GM18507 (cell line): ENCODE measurements at regions not wholly inside any gene's neighbourhood (a gene's known extent, or its start where the extent isn't known, plus 50 kb on each side); places are given as distances from the start of the nearest gene placed in this dataset.

ENCODE experiments used
- DNase-seq: peaks from one replicate; pipeline ENCODE4 v3.0.0; 2011; ENCODE audit warnings: low read depth; ENCODE audit not compliant: insufficient read length; ENCODE audit errors: extremely low spot score
- FAIRE-seq: peaks from 2 replicates; lab custom pipeline; 2011; peaks lifted over from hg19 to GRCh38; lab: Jason Lieb, UNC

DNA sequence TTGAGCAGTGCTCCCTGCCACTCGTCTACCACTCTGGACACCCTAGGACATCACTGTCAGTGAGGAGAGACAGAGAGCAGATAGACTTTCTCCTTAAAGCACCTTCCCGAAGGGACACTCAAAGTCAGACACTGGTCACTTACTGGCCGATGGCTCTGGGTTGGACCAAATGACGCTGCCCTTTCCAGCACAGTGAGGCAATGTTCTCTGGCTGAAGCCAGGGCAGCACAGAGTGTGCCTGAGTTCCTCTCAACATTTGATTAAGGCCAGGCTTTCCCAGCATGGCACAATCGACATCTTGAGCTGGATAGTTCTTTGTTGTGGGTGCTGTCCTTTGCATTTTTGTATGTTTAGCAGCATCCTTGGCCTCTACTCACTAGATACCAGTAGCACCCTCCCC lies 206.2 kb downstream of the CSNK2A3 start:
- no peak for FAIRE-seq

DNA sequence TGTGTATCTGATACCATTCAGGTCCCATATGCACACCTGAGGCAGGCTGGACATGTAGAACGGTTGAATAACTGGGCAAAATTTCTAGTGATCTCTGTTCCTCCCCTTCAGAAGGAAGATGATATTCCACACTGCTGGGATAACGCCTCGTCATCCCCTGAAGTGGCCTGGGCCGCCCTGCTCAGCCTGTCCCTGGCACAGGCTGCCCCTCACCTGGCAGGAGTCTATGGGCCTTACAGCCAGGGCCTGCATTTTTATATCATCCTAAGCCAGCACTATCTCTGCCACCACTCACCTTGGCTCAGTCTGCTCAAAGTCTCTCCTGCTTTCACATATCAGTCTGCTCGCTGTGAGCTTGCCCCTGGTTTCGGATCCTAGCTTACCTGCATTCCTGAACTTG lies 209.2 kb downstream of the CSNK2A3 start:
- DNase-seq (no peak), FAIRE-seq (no peak)

More for the DNA sequence above, 206.2 kb downstream of the CSNK2A3 start:
- DNase-seq = no peak

DNA sequence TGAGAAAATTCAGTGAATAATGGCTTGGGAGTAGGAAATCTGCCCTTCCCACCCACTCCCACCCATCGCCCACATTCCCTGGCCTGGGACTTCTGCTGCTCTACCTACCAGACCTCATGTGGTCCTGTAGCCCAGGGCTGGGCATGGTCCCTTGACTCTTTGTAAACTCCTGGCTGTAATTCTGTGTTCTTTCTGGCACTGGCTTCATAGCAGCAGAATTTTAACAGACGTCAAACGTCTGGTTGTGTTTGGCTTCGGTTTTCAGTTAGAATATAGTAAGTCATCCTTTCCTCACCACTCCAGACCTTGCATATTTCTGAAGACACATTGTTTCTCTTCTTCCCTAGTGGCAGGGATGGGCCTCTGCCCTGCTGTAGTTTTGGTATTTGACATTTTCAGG lies 210.6 kb downstream of the CSNK2A3 start:
- no peak for DNase-seq
- no peak for FAIRE-seq

DNA sequence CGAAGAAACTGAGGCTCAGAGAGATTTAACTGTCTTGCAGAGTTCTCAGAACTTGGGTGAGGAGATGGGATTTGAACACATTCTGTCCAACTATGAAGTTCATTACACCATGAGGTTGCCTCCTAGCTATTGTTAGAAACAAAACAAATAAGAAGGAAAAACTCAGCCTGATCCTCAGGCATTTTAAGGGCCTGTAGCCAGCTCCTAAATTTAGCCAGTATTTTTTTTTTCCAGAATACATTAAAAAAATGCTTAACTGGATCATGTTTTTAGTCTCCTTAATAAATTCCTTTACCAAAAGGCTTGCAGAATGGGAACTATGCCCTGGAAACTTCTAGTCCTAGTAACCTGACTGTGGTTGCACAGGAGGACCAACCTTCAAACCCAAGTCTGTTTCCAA lies 212.0 kb downstream of the CSNK2A3 start:
- FAIRE-seq (no peak), DNase-seq (no peak)

DNA sequence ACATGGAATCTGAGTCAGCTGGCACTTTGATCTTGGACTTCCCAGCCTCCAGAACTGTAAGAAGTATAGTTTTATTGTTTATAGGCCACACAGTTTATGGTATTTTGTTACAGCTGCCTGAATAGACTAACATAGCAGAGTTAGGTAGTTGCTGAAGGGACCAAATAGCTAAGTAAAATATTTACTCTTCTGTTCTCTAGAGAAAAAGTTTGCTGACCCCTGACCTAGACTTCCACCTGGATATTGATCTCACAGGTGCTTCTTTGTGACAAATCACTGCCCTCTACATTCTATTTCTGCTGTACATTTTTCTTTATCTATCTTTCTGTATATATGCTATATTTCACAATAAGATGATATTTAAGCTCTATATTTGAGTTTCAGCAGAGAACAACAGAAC lies 212.5 kb downstream of the CSNK2A3 start:
- no peak for FAIRE-seq
- DNase-seq = no peak

DNA sequence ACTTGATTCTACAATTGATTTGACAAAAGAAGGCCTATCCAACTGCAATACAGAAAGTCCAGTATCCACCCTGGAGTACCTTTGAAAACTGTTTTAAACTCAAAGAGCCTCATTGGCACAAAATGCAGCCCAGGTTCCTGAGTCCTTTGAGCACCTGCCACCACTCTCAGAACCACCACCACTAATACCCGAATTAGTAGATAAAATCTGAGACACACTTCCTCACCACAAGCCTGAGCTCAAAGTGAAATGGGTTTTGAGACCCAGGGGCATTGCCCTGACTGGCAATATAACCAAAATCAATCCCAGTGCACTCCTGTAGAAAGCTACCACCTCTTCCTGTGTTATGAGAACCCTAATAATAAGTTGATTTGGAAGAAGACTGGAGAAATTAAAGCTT lies 215.7 kb downstream of the CSNK2A3 start:
- no peak for FAIRE-seq
- DNase-seq = no peak

DNA sequence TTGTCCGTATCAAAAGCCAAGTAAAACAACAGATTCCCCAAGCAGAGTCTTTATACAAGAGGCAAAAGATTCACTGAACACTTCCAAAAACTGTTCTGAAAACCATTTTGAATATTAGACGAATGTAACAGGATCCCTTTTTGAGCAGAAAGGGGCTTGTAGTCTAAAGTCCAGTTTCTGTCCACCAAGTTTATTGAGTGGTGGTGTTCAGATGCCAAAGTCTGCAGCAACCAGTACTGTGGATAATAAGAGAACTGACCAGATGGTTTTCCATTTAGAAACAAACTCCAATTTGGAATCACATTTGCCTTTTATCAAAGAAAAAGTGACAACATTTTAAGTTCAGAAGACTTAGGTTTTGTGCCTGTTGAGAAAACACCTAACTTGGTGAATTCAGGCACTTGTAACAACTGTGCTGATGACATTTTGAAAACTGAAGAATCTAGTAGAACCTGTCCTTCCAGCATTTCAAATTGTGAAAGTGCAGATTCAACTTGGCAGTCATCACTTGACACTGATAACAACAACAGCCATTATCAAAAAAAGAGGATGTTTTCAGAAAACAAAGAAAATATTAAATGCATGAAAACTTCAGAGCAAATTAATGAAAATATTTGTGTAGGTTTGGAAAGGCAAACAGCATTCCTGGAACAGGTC lies 217.1 kb downstream of the CSNK2A3 start:
- DNase-seq (no peak), FAIRE-seq (peak; percentile 15)

DNA sequence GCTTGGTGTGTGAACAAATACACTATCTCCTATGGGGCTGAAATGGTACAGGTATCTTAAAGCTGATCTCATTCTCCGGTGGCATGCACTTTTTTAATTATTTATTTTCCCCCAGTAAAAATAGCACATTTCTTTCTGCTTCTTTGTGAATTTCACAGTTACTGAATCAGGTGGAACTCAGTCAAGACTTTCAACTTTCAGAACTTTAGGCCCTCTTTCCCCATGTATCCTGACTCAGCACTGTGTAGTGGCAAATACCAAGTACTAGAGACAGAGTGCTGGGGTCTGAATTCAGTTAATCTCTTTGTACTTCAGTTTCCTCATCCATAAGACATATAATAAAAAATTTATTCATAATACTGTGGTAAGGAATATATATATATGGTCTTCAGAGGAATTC lies 223.9 kb downstream of the CSNK2A3 start:
- FAIRE-seq (no peak), DNase-seq (no peak)

DNA sequence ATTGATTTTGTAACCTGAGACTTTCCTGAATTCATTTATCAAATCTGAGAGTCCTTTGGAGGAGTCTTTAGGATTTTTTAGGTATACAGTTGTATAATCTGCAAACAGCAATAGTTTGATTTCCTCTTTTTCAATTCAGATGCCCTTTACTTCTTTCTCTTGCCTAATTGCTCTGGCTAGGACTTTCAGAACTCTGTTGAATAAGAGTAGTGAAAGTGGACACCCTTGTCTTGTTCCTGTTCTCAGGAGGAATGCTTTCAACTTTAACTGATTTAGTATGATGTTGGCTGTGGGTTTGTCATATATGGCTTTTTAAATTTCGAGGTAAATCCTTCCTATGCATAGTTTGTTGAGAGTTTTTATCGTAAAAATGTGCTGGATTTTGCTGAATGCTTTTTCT lies 227.4 kb downstream of the CSNK2A3 start:
- DNase-seq = no peak
- FAIRE-seq = no peak

DNA sequence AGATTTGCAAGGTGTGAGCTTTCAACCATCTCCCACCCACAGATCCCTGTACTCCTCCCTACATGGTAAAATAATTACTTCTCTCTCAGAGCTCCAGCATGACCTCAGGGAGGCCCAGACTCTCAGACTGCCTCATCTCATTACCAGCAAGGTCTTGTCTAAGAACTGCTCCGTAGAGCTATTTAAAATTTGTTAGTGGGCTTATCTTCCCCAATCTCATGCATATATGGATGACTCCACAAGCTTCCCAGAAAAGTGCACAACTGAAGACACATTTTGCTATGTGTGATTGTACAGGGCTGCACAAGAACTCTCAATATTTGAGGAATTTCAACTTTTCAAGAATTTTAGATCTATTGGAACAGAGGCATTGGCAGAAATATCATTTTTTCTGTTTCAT lies 230.3 kb downstream of the CSNK2A3 start:
- no peak for FAIRE-seq
- no peak for DNase-seq

DNA sequence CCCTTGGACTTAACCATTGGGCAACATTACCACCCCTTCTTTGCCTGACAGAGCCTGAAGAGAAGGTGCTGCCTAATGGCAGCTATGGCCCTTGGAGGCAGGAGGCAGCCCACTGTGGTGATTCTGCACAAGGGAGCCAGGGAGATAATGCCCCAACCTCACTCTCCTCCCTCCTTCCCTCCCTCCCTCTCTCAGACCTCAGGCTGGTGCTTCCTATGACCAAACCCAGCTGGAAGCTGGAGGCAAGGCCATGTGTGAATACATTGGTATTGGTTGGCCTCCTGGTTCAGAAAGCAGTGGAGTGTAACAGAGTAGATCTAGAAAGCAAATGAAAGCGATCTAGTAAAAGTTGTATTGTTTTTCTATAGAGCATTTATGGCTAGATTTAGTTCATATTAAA lies 233.1 kb downstream of the CSNK2A3 start:
- FAIRE-seq (no peak), DNase-seq (no peak)

DNA sequence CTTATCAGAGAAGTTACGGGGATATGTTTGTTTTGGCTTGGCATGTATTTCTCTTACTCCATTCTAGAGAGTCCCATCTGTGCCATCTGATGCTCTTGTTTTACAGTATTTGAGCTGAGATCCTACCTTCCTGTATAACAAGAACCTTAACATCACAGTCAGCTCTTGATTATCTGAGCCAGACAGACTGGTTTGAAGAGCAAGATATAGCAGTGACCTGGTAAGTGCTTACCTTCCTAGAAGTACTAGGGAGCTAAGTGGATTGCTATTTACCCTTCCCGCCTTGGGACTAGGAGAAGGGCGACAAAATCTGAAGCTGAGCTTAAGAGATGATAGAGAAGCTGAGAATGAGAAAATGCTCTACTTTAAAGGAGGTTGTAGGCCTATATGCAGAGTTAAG lies 235.3 kb downstream of the CSNK2A3 start:
- no peak for DNase-seq
- FAIRE-seq = no peak

DNA sequence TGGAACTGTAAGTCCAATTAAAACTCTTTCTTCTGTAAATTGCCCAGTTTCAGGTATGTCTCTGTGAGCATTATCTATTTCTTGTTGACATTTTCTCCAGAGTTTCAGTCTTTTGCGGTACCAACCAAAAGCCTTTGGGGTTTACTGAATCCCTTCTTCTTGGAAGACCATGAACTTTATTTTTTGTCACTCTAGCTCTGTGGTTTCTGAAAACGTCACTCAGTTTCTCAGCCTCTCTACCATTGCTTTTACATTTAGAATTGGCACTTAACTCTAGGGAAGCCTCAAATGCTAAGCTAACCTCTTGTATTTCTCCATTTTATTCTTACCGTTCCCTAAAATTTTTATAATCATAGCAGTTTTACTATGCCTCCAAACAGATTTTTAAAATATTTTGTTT lies 237.6 kb downstream of the CSNK2A3 start:
- FAIRE-seq = no peak
- DNase-seq = no peak

DNA sequence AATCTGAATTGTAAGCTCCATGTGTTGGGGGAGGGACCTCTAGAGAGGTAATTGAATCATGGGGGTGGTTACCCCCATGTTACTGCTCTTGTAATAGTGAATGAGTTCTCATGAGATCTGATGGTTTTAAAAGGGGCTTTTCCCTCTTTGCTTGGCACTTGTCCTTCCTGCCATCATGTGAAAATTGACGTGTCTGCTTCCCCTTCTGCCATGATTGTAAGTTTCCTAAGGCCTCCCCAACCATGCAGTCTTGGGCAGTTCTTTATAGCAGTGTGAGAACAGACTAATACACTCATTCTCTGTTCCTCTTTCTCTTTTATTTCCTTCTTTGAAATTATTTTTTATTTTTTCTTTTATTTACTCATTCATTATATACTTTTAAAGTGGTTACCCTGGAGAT lies 239.4 kb downstream of the CSNK2A3 start:
- no peak for FAIRE-seq
- DNase-seq = no peak

DNA sequence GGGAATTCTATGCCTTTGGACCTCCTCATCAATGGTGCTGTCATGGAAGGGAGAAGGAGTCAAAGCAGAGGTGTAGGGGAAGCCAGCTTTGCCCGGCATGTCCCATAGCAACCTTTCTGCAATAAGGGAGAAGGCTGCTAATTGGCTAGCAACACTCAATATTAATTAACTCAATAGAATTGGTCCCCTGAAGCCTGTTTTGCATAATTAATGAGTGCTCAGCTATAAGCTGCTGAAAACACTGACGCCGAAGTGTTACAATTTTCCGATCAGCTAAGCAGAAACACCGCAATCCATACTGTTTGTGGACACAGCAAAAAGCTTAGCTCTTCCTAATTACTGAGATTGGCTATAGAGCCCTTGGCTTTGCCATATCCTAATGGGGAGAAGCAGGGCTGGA lies 245.0 kb downstream of the CSNK2A3 start:
- no peak for DNase-seq

DNA sequence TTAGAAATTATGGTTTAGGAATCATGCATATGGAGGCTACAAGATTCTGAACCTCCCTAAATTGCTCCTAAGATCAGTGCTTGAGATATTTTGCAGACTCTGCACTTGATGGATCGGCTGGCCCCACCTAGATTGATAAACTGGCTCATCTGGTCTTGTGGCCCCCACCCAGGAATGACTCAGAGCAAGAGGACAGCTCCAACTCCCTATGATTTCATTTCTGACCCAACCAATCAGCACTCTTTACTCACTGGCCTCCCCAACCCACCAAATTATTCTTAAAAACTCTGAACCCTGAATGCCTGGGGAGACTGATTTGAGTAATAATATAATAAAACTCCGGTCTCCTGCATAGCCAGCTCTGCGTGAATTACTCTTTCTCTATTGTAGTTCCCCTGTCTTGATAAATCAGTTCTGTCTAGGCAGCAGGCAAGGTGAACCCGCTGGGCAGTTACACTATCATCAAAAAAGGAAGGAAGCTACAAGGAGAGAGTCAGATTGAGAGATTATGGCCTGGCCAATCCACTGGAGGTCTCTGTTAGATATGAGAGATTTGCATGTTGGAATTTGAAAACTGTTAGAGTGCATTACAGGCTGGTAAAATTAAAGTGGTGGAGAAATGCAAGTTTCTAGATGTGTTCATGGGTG lies 245.8 kb downstream of the CSNK2A3 start:
- FAIRE-seq = no peak
- DNase-seq = no peak

More for the DNA sequence above, 245.0 kb downstream of the CSNK2A3 start:
- FAIRE-seq = no peak

DNA sequence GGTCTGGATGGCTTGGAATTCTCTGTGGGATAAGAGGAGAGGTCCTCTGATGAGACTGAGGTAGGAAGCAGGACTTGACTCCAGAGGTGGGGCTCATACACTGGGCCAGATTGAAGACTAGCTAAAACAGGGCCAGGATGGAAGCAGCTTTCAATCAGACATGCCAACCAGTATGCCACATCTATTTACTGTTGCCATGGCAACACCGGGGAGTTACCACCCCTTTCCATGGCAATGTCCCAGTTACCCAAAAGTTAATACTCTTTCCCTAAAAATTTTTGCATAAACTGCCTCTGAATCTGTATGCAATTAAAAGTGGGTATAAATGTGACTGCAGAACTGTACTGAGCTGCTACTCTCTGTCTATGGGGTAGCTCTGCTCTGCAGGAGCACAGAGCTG lies 247.5 kb upstream of the ZBED5 start:
- DNase-seq (no peak), FAIRE-seq (no peak)

DNA sequence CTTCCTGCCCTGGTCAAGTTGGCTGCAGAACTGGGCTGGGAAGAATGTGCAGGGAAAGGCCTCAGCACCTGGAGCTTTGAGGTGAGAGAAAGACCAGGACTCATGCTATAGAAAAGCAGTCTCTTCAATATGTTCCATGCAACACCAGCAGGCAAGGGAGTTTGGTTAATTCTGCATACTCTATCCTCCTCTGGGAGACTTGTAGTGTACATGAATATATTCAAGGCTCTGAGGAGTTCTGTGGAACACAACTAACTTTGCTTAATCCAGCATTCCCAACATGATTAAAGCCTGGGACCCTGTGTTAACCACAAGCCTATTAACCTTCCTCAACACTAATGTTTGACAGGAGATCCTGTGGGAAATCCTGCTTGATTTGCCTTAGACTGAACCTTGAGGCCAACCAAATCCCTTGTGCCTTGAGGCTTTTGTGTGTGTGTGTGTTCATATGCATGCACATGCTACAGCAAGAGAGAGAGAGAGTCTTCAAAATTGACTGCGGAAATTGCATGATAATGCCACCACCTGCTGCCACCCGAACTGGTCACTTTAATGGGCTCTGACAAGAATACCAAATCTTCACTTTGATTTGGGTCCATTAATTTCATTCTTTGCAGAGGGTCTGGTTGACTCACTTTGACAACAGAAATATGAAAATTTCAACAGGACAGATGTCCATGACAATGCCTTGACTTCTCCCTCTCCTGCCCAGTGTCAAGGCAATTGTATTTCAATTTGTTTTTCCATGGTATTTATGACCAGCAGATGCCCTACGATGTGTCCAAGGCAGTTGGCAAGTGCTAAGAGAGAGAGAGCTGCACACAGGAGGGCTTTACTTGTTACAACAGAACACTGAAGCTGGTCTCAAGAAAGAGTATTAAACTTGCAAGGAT lies 238.2 kb upstream of the ZBED5 start:
- DNase-seq = no peak
- no peak for FAIRE-seq

DNA sequence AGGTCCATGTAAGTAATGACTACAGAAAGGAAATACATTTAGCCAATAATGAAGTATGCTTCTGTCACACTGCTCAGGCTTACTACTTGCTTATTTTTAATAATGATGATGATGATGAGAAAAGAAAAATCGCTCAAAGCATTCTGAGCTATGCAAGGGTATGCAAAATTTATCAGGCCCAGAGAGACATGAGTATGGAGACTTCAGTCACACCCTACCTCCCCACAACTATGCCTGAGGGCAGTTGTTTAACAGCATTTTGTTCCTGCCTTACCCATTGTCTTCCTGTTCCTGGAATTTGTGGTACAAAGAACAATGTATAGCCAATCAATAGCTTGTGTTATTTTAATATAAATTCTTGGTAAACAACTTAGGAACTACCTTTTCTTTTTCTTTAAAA lies 232.6 kb upstream of the ZBED5 start:
- FAIRE-seq (no peak), DNase-seq (no peak)

DNA sequence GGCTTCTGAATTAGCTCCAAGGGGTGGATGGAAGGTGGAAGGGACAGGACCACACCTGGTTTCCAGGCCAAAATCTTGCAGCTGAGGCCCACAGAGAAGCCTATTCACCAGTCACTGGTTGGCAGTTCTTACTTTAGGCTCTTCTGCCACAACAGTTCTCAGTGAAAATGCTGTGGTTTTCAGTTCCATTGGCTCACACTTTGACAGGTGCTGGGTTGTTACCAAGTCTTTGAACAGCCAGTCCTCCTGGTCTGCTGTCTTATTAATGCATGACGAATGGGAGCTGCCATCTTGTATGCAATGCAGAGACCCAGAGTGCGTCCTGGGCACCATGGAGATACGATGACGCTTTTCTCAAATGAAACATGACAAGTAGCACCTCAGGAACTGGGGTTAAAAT lies 232.0 kb upstream of the ZBED5 start:
- no peak for DNase-seq
- no peak for FAIRE-seq

DNA sequence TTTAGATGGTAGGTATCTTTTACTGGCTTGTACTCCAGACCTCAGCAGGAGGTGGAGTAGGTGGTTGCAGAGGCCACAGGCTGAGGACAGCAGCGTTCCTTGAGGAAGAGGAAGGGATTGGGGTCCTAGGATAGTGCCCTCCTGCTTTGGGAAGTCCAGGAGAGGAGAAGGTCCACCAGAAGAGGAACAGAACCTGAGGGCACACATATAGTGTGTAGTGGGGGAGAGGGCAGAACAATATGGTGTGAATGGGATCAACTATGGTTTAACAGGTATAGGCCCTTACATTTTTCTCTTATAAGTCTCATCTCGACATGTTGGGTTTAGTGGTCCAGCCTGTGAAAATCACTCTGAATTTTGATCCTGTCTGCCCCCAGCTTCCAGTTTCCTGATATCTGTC lies 229.1 kb upstream of the ZBED5 start:
- no peak for DNase-seq
- no peak for FAIRE-seq
